ENCODE measurements at regions not wholly inside any gene's neighbourhood (a gene's known extent, or its start where the extent isn't known, plus 50 kb on each side); places are given as distances from the start of the nearest gene placed in this dataset.

- TF ChIP-seq PAX5 (IDR thresholded peaks at IDR 0.05; ENCODE audit: insufficient read depth, low read length, severe bottlenecking) (no peak), SPI1 (IDR thresholded peaks at IDR 0.05; ENCODE audit: low read depth, low read length) (no peak), POLR2A (IDR thresholded peaks at IDR 0.05; ENCODE audit: low read depth, low read length) (no peak), TAF1 (IDR thresholded peaks at IDR 0.05; ENCODE audit: low read depth, low read length) (no peak), POU2F2 (IDR thresholded peaks at IDR 0.05; ENCODE audit: low read depth, low read length) (no peak), POLR2AphosphoS5 (IDR thresholded peaks at IDR 0.05; ENCODE audit: low read depth, low read length) (no peak)
- FAIRE-seq = peak; percentile 68
Observed at GRCh38 chr15:38690719-38691332, 126.2 kb upstream of the RASGRP1 start.

GRCh38 chr15:38691377-38691776 is 126.8 kb upstream of the RASGRP1 start:
- FAIRE-seq = no peak
- TF ChIP-seq TAF1 (IDR thresholded peaks at IDR 0.05; ENCODE audit: low read depth, low read length) (no peak), SPI1 (IDR thresholded peaks at IDR 0.05; ENCODE audit: low read depth, low read length) (no peak), PAX5 (IDR thresholded peaks at IDR 0.05; ENCODE audit: insufficient read depth, low read length, severe bottlenecking) (no peak), POLR2A (IDR thresholded peaks at IDR 0.05; ENCODE audit: low read depth, low read length) (no peak), POLR2AphosphoS5 (IDR thresholded peaks at IDR 0.05; ENCODE audit: low read depth, low read length) (no peak), POU2F2 (IDR thresholded peaks at IDR 0.05; ENCODE audit: low read depth, low read length) (no peak)
- no peak for DNase-seq (ENCODE audit: insufficient read length, low spot score)

More at GRCh38 chr15:38690719-38691332, 126.2 kb upstream of the RASGRP1 start:
- DNase-seq (ENCODE audit: insufficient read length, low spot score) = no peak

GRCh38 chr15:38691965-38692788 is 127.6 kb upstream of the RASGRP1 start:
- no peak for FAIRE-seq
- no peak for DNase-seq (ENCODE audit: insufficient read length, low spot score)
- no peak for TF ChIP-seq SPI1 (IDR thresholded peaks at IDR 0.05; ENCODE audit: low read depth, low read length)
- no peak for TF ChIP-seq POLR2AphosphoS5 (IDR thresholded peaks at IDR 0.05; ENCODE audit: low read depth, low read length)
- no peak for TF ChIP-seq POU2F2 (IDR thresholded peaks at IDR 0.05; ENCODE audit: low read depth, low read length)
- no peak for TF ChIP-seq PAX5 (IDR thresholded peaks at IDR 0.05; ENCODE audit: insufficient read depth, low read length, severe bottlenecking)
- no peak for TF ChIP-seq POLR2A (IDR thresholded peaks at IDR 0.05; ENCODE audit: low read depth, low read length)
- no peak for TF ChIP-seq TAF1 (IDR thresholded peaks at IDR 0.05; ENCODE audit: low read depth, low read length)

GRCh38 chr15:38692789-38693062 is 128.1 kb upstream of the RASGRP1 start:
- TF ChIP-seq POU2F2 (IDR thresholded peaks at IDR 0.05; ENCODE audit: low read depth, low read length) (no peak), SPI1 (IDR thresholded peaks at IDR 0.05; ENCODE audit: low read depth, low read length) (no peak), POLR2A (IDR thresholded peaks at IDR 0.05; ENCODE audit: low read depth, low read length) (no peak), POLR2AphosphoS5 (IDR thresholded peaks at IDR 0.05; ENCODE audit: low read depth, low read length) (no peak), PAX5 (IDR thresholded peaks at IDR 0.05; ENCODE audit: insufficient read depth, low read length, severe bottlenecking) (no peak), TAF1 (IDR thresholded peaks at IDR 0.05; ENCODE audit: low read depth, low read length) (no peak)
- DNase-seq (ENCODE audit: insufficient read length, low spot score) (no peak), FAIRE-seq (no peak)

GRCh38 chr15:38695249-38696108 is 130.9 kb upstream of the RASGRP1 start:
- DNase-seq (ENCODE audit: insufficient read length, low spot score) (no peak), FAIRE-seq (no peak)
- TF ChIP-seq PAX5 (IDR thresholded peaks at IDR 0.05; ENCODE audit: insufficient read depth, low read length, severe bottlenecking) (no peak), POLR2A (IDR thresholded peaks at IDR 0.05; ENCODE audit: low read depth, low read length) (no peak), POLR2AphosphoS5 (IDR thresholded peaks at IDR 0.05; ENCODE audit: low read depth, low read length) (no peak), TAF1 (IDR thresholded peaks at IDR 0.05; ENCODE audit: low read depth, low read length) (no peak), SPI1 (IDR thresholded peaks at IDR 0.05; ENCODE audit: low read depth, low read length) (no peak), POU2F2 (IDR thresholded peaks at IDR 0.05; ENCODE audit: low read depth, low read length) (no peak)

GRCh38 chr15:38696109-38696727 is 131.6 kb upstream of the RASGRP1 start:
- TF ChIP-seq PAX5 (IDR thresholded peaks at IDR 0.05; ENCODE audit: insufficient read depth, low read length, severe bottlenecking) = no peak
- TF ChIP-seq SPI1 (IDR thresholded peaks at IDR 0.05; ENCODE audit: low read depth, low read length) = peak; percentile 32; the same call in 1 of the 2 replicates
- no peak for TF ChIP-seq POLR2A (IDR thresholded peaks at IDR 0.05; ENCODE audit: low read depth, low read length)
- no peak for TF ChIP-seq POLR2AphosphoS5 (IDR thresholded peaks at IDR 0.05; ENCODE audit: low read depth, low read length)
- FAIRE-seq (peak; percentile 74), DNase-seq (ENCODE audit: insufficient read length, low spot score) (no peak)

- no peak for FAIRE-seq
- no peak for DNase-seq (ENCODE audit: insufficient read length, low spot score)
- TF ChIP-seq SPI1 (IDR thresholded peaks at IDR 0.05; ENCODE audit: low read depth, low read length) (no peak), TAF1 (IDR thresholded peaks at IDR 0.05; ENCODE audit: low read depth, low read length) (no peak), POU2F2 (IDR thresholded peaks at IDR 0.05; ENCODE audit: low read depth, low read length) (no peak), POLR2AphosphoS5 (IDR thresholded peaks at IDR 0.05; ENCODE audit: low read depth, low read length) (no peak), POLR2A (IDR thresholded peaks at IDR 0.05; ENCODE audit: low read depth, low read length) (no peak), PAX5 (IDR thresholded peaks at IDR 0.05; ENCODE audit: insufficient read depth, low read length, severe bottlenecking) (no peak)
Observed at GRCh38 chr15:38696790-38697495, 132.3 kb upstream of the RASGRP1 start.

GRCh38 chr15:38698254-38698653 is 133.6 kb upstream of the RASGRP1 start:
- no peak for DNase-seq (ENCODE audit: insufficient read length, low spot score)
- TF ChIP-seq SPI1 (IDR thresholded peaks at IDR 0.05; ENCODE audit: low read depth, low read length) (0 out of 2 replicates have a peak, but pooled peaks have one; percentile 14), TAF1 (IDR thresholded peaks at IDR 0.05; ENCODE audit: low read depth, low read length) (no peak)
- peak; percentile 45 for FAIRE-seq
